Ishikawa (cell line): ENCODE measurements at regions not wholly inside any gene's neighbourhood (a gene's known extent, or its start where the extent isn't known, plus 50 kb on each side); places are given as distances from the start of the nearest gene placed in this dataset.

Source experiments
- CEBPB ChIP-seq: IDR thresholded peaks from 2 replicates; pipeline ENCODE4 v1.6.1; 2012
- CREB1 ChIP-seq: IDR thresholded peaks from 2 replicates; pipeline ENCODE4 v1.6.1; 2012; ENCODE audit warnings: low read depth
- EGR1 ChIP-seq: IDR thresholded peaks from 2 replicates; pipeline ENCODE4 v1.6.1; 2012
- EP300 ChIP-seq: IDR thresholded peaks from 2 replicates; pipeline ENCODE4 v1.6.1; 2012; ENCODE audit warnings: borderline replicate concordance
- FOXM1 ChIP-seq: IDR thresholded peaks from 2 replicates; pipeline ENCODE4 v1.6.1; 2012; ENCODE audit warnings: low read depth, borderline replicate concordance
- NFIC ChIP-seq: IDR thresholded peaks from 2 replicates; pipeline ENCODE4 v1.6.1; 2012
- RAD21 ChIP-seq: IDR thresholded peaks from 2 replicates; pipeline ENCODE4 v1.6.1; 2012; ENCODE audit warnings: low read depth
- TAF1 ChIP-seq: IDR thresholded peaks from 2 replicates; pipeline ENCODE4 v1.6.1; 2012; ENCODE audit warnings: low read depth, mild to moderate bottlenecking
- TCF12 ChIP-seq: IDR thresholded peaks from 2 replicates; pipeline ENCODE4 v1.6.1; 2012; ENCODE audit warnings: low read depth
- TEAD4 ChIP-seq: IDR thresholded peaks from 2 replicates; pipeline ENCODE4 v1.6.1; 2012
- YY1 ChIP-seq: IDR thresholded peaks from 2 replicates; pipeline ENCODE4 v1.6.1; 2012; ENCODE audit warnings: low read depth
- ZBTB7A ChIP-seq: IDR thresholded peaks from 2 replicates; pipeline ENCODE4 v1.6.1; 2012; ENCODE audit warnings: low read depth
- TF ChIP-seq, protein P1 (sequence below): IDR thresholded peaks from 2 replicates; pipeline ENCODE4 v1.6.1; 2012
- TF ChIP-seq, protein P2 (sequence below): IDR thresholded peaks from 2 replicates; pipeline ENCODE4 v1.6.1; 2012; ENCODE audit warnings: low read depth, mild to moderate bottlenecking

DNA sequence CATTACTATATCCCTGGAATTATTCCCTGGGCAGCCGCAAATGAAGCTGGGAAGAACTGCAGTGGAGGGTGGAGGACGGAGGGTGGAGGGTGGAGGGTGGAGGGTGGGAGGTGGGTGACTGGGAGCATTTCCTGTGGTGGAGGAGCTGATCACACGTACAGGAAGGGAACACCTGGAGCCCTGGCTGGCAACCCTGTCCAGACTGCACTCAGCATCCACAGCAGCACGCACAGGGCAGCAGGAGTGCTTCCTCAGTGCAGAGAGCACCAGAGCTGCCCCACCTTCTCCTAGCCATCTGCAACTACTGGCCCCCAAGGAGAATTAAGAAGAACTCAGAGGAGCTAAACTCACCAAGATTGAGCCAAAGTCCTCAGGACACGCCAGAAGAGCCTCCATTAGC is 249.9 kb downstream of the EIPR1 start:
- TF ChIP-seq NFIC (no peak), TAF1 (no peak), CREB1 (no peak), CEBPB (no peak), EP300 (no peak), TCF12 (no peak), ZBTB7A (no peak), YY1 (no peak), FOXM1 (no peak), RAD21 (no peak), TEAD4 (no peak), EGR1 (no peak)
- TF ChIP-seq, protein P1, sequence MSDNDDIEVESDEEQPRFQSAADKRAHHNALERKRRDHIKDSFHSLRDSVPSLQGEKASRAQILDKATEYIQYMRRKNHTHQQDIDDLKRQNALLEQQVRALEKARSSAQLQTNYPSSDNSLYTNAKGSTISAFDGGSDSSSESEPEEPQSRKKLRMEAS = no peak
- TF ChIP-seq, protein P2, sequence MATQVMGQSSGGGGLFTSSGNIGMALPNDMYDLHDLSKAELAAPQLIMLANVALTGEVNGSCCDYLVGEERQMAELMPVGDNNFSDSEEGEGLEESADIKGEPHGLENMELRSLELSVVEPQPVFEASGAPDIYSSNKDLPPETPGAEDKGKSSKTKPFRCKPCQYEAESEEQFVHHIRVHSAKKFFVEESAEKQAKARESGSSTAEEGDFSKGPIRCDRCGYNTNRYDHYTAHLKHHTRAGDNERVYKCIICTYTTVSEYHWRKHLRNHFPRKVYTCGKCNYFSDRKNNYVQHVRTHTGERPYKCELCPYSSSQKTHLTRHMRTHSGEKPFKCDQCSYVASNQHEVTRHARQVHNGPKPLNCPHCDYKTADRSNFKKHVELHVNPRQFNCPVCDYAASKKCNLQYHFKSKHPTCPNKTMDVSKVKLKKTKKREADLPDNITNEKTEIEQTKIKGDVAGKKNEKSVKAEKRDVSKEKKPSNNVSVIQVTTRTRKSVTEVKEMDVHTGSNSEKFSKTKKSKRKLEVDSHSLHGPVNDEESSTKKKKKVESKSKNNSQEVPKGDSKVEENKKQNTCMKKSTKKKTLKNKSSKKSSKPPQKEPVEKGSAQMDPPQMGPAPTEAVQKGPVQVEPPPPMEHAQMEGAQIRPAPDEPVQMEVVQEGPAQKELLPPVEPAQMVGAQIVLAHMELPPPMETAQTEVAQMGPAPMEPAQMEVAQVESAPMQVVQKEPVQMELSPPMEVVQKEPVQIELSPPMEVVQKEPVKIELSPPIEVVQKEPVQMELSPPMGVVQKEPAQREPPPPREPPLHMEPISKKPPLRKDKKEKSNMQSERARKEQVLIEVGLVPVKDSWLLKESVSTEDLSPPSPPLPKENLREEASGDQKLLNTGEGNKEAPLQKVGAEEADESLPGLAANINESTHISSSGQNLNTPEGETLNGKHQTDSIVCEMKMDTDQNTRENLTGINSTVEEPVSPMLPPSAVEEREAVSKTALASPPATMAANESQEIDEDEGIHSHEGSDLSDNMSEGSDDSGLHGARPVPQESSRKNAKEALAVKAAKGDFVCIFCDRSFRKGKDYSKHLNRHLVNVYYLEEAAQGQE = no peak
